Caco-2 (cell line): ENCODE measurements at regions not wholly inside any gene's neighbourhood (a gene's known extent, or its start where the extent isn't known, plus 50 kb on each side); places are given as distances from the start of the nearest gene placed in this dataset.

Source experiments
- BruUV-seq: library from RNA; stranded (reverse); fragments of 400-500 nt; replicated peaks from 2 replicates; lab custom pipeline; 2021; lab: Mats Ljungman, UMichigan
- CTCF ChIA-PET: fragments of 300-600 bp; sonication (Branson Sonifier 250); formaldehyde crosslinking; loops from one replicate; lab custom pipeline; 2022; ENCODE audit warnings: antibody characterized with exemption; lab: Charles Lee
- POLR2A ChIA-PET: fragments of 300-600 bp; sonication (Branson Sonifier 250); formaldehyde crosslinking; loops from one replicate; lab custom pipeline; 2022; ENCODE audit warnings: antibody characterized with exemption; lab: Charles Lee
- DNase-seq, 2 experiments: peaks; one replicate each; pipeline versions ENCODE4 v3.0.0 to v3.0.0-alpha.2; 2020 to 2022
- H3K27me3 ChIP-seq: replicated peaks from 2 replicates; pipeline ENCODE4 v1.6.0; 2011; ENCODE audit warnings: low read length; ENCODE audit not compliant: control insufficient read depth, insufficient read depth
- H3K36me3 ChIP-seq: 2 replicates; pipeline ENCODE4 v1.5.1; 2011; ENCODE audit warnings: low read length; ENCODE audit not compliant: control insufficient read depth, insufficient read depth
- H3K4me1 ChIP-seq: fragments of 250-450 bp; sonication (Bioruptor Pico); 2 replicates; pipeline ENCODE4 v1.5.1; 2020; ENCODE audit warnings: mild to moderate bottlenecking
- H3K4me3 ChIP-seq: 2 replicates; pipeline ENCODE4 v1.5.1; 2011; ENCODE audit warnings: low read depth, mild to moderate bottlenecking, control low read depth, low read length
- H3K9me3 ChIP-seq: fragments of 250-450 bp; sonication (Bioruptor Pico); 2 replicates; pipeline ENCODE4 v1.5.1; 2020; ENCODE audit warnings: mild to moderate bottlenecking, moderate library complexity
- H3K27ac Mint-ChIP-seq: one replicate; pipeline ENCODE4 v1.8.0; 2022; ENCODE audit warnings: mixed read lengths; ENCODE audit not compliant: unreplicated experiment
- H3K27me3 Mint-ChIP-seq: one replicate; pipeline ENCODE4 v1.8.0; 2022; ENCODE audit warnings: mixed read lengths; ENCODE audit not compliant: insufficient read depth, unreplicated experiment
- H3K36me3 Mint-ChIP-seq: one replicate; pipeline ENCODE4 v1.8.0; 2022; ENCODE audit warnings: mild to moderate bottlenecking, mixed read lengths; ENCODE audit not compliant: insufficient read depth, unreplicated experiment
- H3K4me1 Mint-ChIP-seq: one replicate; pipeline ENCODE4 v1.8.0; 2022; ENCODE audit warnings: low read depth, mixed read lengths; ENCODE audit not compliant: unreplicated experiment
- H3K4me3 Mint-ChIP-seq: one replicate; pipeline ENCODE4 v1.8.0; 2022; ENCODE audit warnings: mild to moderate bottlenecking, moderate library complexity, mixed read lengths; ENCODE audit not compliant: unreplicated experiment
- H3K9me3 Mint-ChIP-seq: one replicate; pipeline ENCODE4 v1.8.0; 2022; ENCODE audit warnings: mixed read lengths; ENCODE audit not compliant: unreplicated experiment
- CTCF ChIP-seq, 2 experiments: fragments of 200-600 bp in 1 of 2; IDR thresholded peaks; 1 replicate in 1 of 2; 2 replicates in 1 of 2; pipeline versions ENCODE4 v1.5.1 to v1.8.0; 2011 to 2022; ENCODE audit warnings: antibody characterized with exemption in 1 of 2, control low read depth in 1 of 2, inconsistent platforms in 1 of 2, low read depth in 1 of 2, low read length in 1 of 2, mild to moderate bottlenecking in 1 of 2, moderate library complexity in 1 of 2; ENCODE audit not compliant: insufficient read depth in 1 of 2, severe bottlenecking in 1 of 2, unreplicated experiment in 1 of 2
- intact Hi-C: fragments of 100-400 bp; cut with micrococcal nuclease; formaldehyde crosslinking; loops from one replicate; pipeline ENCODE4 v1.10.0; 2022; ENCODE audit not compliant: unreplicated experiment

GRCh38 chr4:127421437-127421836 lies 211.3 kb upstream of the INTU start:
- ChIA-PET CTCF (no interaction called here), POLR2A (no interaction called here)
- intact Hi-C loops = no loop called here
- Histone ChIP-seq H3K4me3 (no peak overlapping the region), H3K27me3 (no peaks in the 10 kb centered on the region), H3K9me3 (no peaks in the 10 kb centered on the region), H3K4me1 (no peaks in the 10 kb centered on the region), H3K36me3 (no peaks in the 10 kb centered on the region)
- no peak for DNase-seq
- Mint-ChIP-seq H3K27ac (no peak overlapping the region), H3K9me3 (no peaks in the 10 kb centered on the region), H3K4me1 (no peaks in the 10 kb centered on the region), H3K36me3 (no peaks in the 10 kb centered on the region), H3K4me3 (no peak overlapping the region), H3K27me3 (peaks cover 4% of the 10 kb centered on the region)
- TF ChIP-seq CTCF (IDR thresholded peaks at IDR 0.05; ENCODE audit: insufficient read depth in 1 of 2, low read depth in 1 of 2, low read length in 1 of 2, severe bottlenecking in 1 of 2, unreplicated experiment in 1 of 2) = no peak
- BruUV-seq = no TSS peak

- Histone ChIP-seq H3K4me3 (no peak overlapping the region), H3K27me3 (no peaks in the 10 kb centered on the region), H3K36me3 (no peaks in the 10 kb centered on the region), H3K4me1 (no peaks in the 10 kb centered on the region), H3K9me3 (no peaks in the 10 kb centered on the region)
- no peak overlapping the region for H3K4me3 Mint-ChIP-seq
- no peaks in the 10 kb centered on the region for H3K36me3 Mint-ChIP-seq
- no peak overlapping the region for H3K27ac Mint-ChIP-seq
- no peak for TF ChIP-seq CTCF (IDR thresholded peaks at IDR 0.05; ENCODE audit: insufficient read depth in 1 of 2, low read depth in 1 of 2, low read length in 1 of 2, severe bottlenecking in 1 of 2, unreplicated experiment in 1 of 2)
- DNase-seq = no peak
- intact Hi-C loops = no loop called here
- H3K9me3 Mint-ChIP-seq = no peaks in the 10 kb centered on the region
- BruUV-seq = no TSS peak
- no peaks in the 10 kb centered on the region for H3K4me1 Mint-ChIP-seq
- CTCF ChIA-PET = no interaction called here
- POLR2A ChIA-PET = no interaction called here
- H3K27me3 Mint-ChIP-seq = peaks cover 8% of the 10 kb centered on the region
These were observed 207.4 kb upstream of the INTU start for GRCh38 chr4:127425202-127425845.

- no peak for DNase-seq
- H3K36me3 Mint-ChIP-seq = no peaks in the 10 kb centered on the region
- intact Hi-C loops = no loop called here
- CTCF ChIA-PET = no interaction called here
- no peaks in the 10 kb centered on the region for H3K27me3 ChIP-seq
- BruUV-seq = no TSS peak
- peaks cover 4% of the 10 kb centered on the region for H3K27me3 Mint-ChIP-seq
- H3K9me3 Mint-ChIP-seq = no peaks in the 10 kb centered on the region
- H3K9me3 ChIP-seq = no peaks in the 10 kb centered on the region
- TF ChIP-seq CTCF (IDR thresholded peaks at IDR 0.05; ENCODE audit: insufficient read depth in 1 of 2, low read depth in 1 of 2, low read length in 1 of 2, severe bottlenecking in 1 of 2, unreplicated experiment in 1 of 2) = no peak
- no peaks in the 10 kb centered on the region for H3K36me3 ChIP-seq
- no peak overlapping the region for H3K4me3 Mint-ChIP-seq
- H3K4me1 ChIP-seq = no peaks in the 10 kb centered on the region
- POLR2A ChIA-PET = no interaction called here
- H3K4me3 ChIP-seq = no peak overlapping the region
- no peak overlapping the region for H3K27ac Mint-ChIP-seq
- H3K4me1 Mint-ChIP-seq = no peaks in the 10 kb centered on the region
These were observed 206.9 kb upstream of the INTU start for GRCh38 chr4:127425851-127426250.
